ENCODE measurements at regions not wholly inside any gene's neighbourhood (a gene's known extent, or its start where the extent isn't known, plus 50 kb on each side); places are given as distances from the start of the nearest gene placed in this dataset.

GRCh38 chr15:94991718-94992117, 760.4 kb downstream of the MCTP2 start:
- no peak for TF ChIP-seq ZNF317 (CRISPR knock-in tag; IDR thresholded peaks at IDR 0.05)
- no peak for TF ChIP-seq TCF7L2 (IDR thresholded peaks at IDR 0.05; ENCODE audit: low read depth, low read length)
- TF ChIP-seq, protein P1, sequence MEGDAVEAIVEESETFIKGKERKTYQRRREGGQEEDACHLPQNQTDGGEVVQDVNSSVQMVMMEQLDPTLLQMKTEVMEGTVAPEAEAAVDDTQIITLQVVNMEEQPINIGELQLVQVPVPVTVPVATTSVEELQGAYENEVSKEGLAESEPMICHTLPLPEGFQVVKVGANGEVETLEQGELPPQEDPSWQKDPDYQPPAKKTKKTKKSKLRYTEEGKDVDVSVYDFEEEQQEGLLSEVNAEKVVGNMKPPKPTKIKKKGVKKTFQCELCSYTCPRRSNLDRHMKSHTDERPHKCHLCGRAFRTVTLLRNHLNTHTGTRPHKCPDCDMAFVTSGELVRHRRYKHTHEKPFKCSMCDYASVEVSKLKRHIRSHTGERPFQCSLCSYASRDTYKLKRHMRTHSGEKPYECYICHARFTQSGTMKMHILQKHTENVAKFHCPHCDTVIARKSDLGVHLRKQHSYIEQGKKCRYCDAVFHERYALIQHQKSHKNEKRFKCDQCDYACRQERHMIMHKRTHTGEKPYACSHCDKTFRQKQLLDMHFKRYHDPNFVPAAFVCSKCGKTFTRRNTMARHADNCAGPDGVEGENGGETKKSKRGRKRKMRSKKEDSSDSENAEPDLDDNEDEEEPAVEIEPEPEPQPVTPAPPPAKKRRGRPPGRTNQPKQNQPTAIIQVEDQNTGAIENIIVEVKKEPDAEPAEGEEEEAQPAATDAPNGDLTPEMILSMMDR (CRISPR knock-in tag; IDR thresholded peaks at IDR 0.05): no peak
- no peak for TF ChIP-seq KAT2B (IDR thresholded peaks at IDR 0.05; ENCODE audit: borderline replicate concordance, low read depth, low read length)
- no peak for TF ChIP-seq ZNF441 (CRISPR knock-in tag; IDR thresholded peaks at IDR 0.05; ENCODE audit: borderline replicate concordance)
- no peak for TF ChIP-seq BRCA1 (CRISPR knock-in tag; IDR thresholded peaks at IDR 0.05)
- no peak for TF ChIP-seq MXI1 (IDR thresholded peaks at IDR 0.05; ENCODE audit: borderline replicate concordance, low read depth, low read length)
- TF ChIP-seq RFX3 (CRISPR knock-in tag; IDR thresholded peaks at IDR 0.05): no peak
- TF ChIP-seq POLR2AphosphoS5 (IDR thresholded peaks at IDR 0.05; ENCODE audit: low read depth, low read length): no peak
